WTC11 (cell line): ENCODE measurements at regions not wholly inside any gene's neighbourhood (a gene's known extent, or its start where the extent isn't known, plus 50 kb on each side); places are given as distances from the start of the nearest gene placed in this dataset.

ENCODE experiments used
- ATAC-seq: fragments of 200-7000 bp; cut with Tn5 transposase; 2 replicates; pipeline ENCODE4 v1.10.0; 2021; ENCODE audit warnings: mild to moderate bottlenecking, moderate library complexity
- CTCF ChIA-PET: fragments of 300-600 bp; sonication (Branson Sonifier 250); formaldehyde crosslinking; loops from one replicate; lab custom pipeline; 2021; ENCODE audit warnings: antibody characterized with exemption; lab: Charles Lee
- POLR2A ChIA-PET: fragments of 350-600 bp; sonication (Branson Sonifier 250); formaldehyde crosslinking; loops from one replicate; lab custom pipeline; 2021; ENCODE audit warnings: antibody characterized with exemption; lab: Charles Lee
- DNase-seq: peaks from one replicate; pipeline ENCODE4 v3.0.0; 2021; ENCODE audit warnings: low spot score
- H3K27ac Mint-ChIP-seq: 2 replicates; pipeline ENCODE4 v1.8.0; 2021; ENCODE audit warnings: mixed read lengths
- H3K27me3 Mint-ChIP-seq: 2 replicates; pipeline ENCODE4 v1.8.0; 2021; ENCODE audit warnings: low read depth, mild to moderate bottlenecking, moderate library complexity, mixed read lengths
- H3K36me3 Mint-ChIP-seq: 2 replicates; pipeline ENCODE4 v1.8.0; 2021; ENCODE audit warnings: mixed read lengths
- H3K4me1 Mint-ChIP-seq: 2 replicates; pipeline ENCODE4 v1.8.0; 2022; ENCODE audit warnings: mixed read lengths
- H3K4me3 Mint-ChIP-seq: 2 replicates; pipeline ENCODE4 v1.8.0; 2021; ENCODE audit warnings: mild to moderate bottlenecking, moderate library complexity, mixed read lengths
- H3K9me3 Mint-ChIP-seq: 2 replicates; pipeline ENCODE4 v1.8.0; 2021; ENCODE audit warnings: mixed read lengths
- AR ChIP-seq: fragments of 250-450 bp; sonication (Bioruptor Pico); IDR thresholded peaks from 2 replicates; pipeline ENCODE4 v1.9.0; 2021; ENCODE audit warnings: mild to moderate bottlenecking
- CBFB ChIP-seq: sonication (generic); formaldehyde crosslinking; IDR thresholded peaks from 2 replicates; pipeline ENCODE4 v1.8.1; 2022; ENCODE audit warnings: mild to moderate bottlenecking, low read depth, missing genetic modification reagents
- E2F1 ChIP-seq: sonication (generic); formaldehyde crosslinking; IDR thresholded peaks from 2 replicates; pipeline ENCODE4 v1.8.0; 2022; ENCODE audit warnings: mild to moderate bottlenecking, missing genetic modification reagents
- ESRRA ChIP-seq: sonication (generic); formaldehyde crosslinking; IDR thresholded peaks from 2 replicates; pipeline ENCODE4 v1.8.1; 2022; ENCODE audit warnings: mild to moderate bottlenecking, missing genetic modification reagents, borderline replicate concordance
- ETV6 ChIP-seq: sonication (generic); formaldehyde crosslinking; IDR thresholded peaks from 2 replicates; pipeline ENCODE4 v1.8.1; 2022; ENCODE audit warnings: mild to moderate bottlenecking, missing genetic modification reagents
- GTF2I ChIP-seq: fragments of 250-450 bp; sonication (Bioruptor Pico); conservative IDR thresholded peaks from 2 replicates; pipeline ENCODE4 v1.4.0; 2021; ENCODE audit warnings: mild to moderate bottlenecking
- HMGA2 ChIP-seq: fragments of 250-450 bp; sonication (Bioruptor Pico); IDR thresholded peaks from 2 replicates; pipeline ENCODE4 v1.4.0; 2021; ENCODE audit warnings: mild to moderate bottlenecking, moderate library complexity
- HMGXB4 ChIP-seq: sonication (generic); formaldehyde crosslinking; IDR thresholded peaks from 2 replicates; pipeline ENCODE4 v1.8.1; 2023; ENCODE audit warnings: mild to moderate bottlenecking, moderate library complexity, missing genetic modification reagents
- MXD4 ChIP-seq: fragments of 250-450 bp; sonication (Bioruptor Pico); IDR thresholded peaks from 2 replicates; pipeline ENCODE4 v1.8.0; 2021; ENCODE audit warnings: mild to moderate bottlenecking, moderate library complexity, borderline replicate concordance
- SMAD3 ChIP-seq: sonication (generic); formaldehyde crosslinking; IDR thresholded peaks from 2 replicates; pipeline ENCODE4 v1.8.0; 2022; ENCODE audit warnings: missing genetic modification reagents, mild to moderate bottlenecking, borderline replicate concordance
- ZNF532 ChIP-seq: fragments of 250-450 bp; sonication (Bioruptor Pico); IDR thresholded peaks from 2 replicates; pipeline ENCODE4 v1.9.0; 2021; ENCODE audit warnings: mild to moderate bottlenecking, borderline replicate concordance
- TF ChIP-seq, protein P1 (sequence below): fragments of 250-450 bp; sonication (Bioruptor Pico); IDR thresholded peaks from 2 replicates; pipeline ENCODE4 v2.1.2; 2022; ENCODE audit warnings: mild to moderate bottlenecking, moderate library complexity
- TF ChIP-seq, protein P2 (sequence below): sonication (generic); formaldehyde crosslinking; IDR thresholded peaks from 2 replicates; pipeline ENCODE4 v1.8.1; 2022; ENCODE audit warnings: low read depth, missing genetic modification reagents, borderline replicate concordance
- TF ChIP-seq, protein P3 (sequence below): sonication (generic); formaldehyde crosslinking; IDR thresholded peaks from 2 replicates; pipeline ENCODE4 v1.8.0; 2022; ENCODE audit warnings: mild to moderate bottlenecking, missing genetic modification reagents
- TF ChIP-seq, protein P4 (sequence below): sonication (generic); formaldehyde crosslinking; IDR thresholded peaks from 2 replicates; pipeline ENCODE4 v1.8.0; 2022; ENCODE audit warnings: mild to moderate bottlenecking, missing genetic modification reagents
- TF ChIP-seq, protein P5 (sequence below): fragments of 250-450 bp; sonication (Bioruptor Pico); IDR thresholded peaks from 2 replicates; pipeline ENCODE4 v1.9.0; 2021; ENCODE audit warnings: moderate library complexity, mild to moderate bottlenecking, inconsistent platforms, borderline replicate concordance

DNA sequence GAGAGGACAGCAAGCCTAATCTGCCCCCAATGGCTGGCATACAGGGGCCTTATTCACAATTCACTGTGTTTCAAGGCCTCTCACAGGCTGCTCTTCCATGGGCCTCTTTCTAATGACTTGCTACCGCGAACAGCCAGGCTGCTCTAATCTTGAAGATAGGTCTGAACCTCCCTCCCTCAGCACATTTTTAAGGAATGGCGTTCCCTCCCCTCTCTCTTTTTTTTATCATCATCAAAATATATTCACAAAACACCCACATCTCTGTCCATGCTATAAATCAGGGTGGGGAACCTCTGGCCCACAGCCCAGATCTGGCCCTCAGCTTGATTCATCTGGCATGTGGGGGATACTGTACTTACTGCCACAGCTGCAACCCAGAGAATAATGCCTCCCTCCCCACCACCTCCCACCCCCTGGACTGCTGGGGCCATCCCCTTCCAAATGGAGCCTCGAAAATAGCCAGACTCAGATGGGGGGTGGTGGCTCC lies 62.5 kb downstream of the PABIR2 start:
- Mint-ChIP-seq H3K4me1 (peaks cover 42% of the 10 kb centered on the region), H3K27ac (no peak overlapping the region), H3K4me3 (no peak overlapping the region), H3K36me3 (no peaks in the 10 kb centered on the region), H3K9me3 (no peaks in the 10 kb centered on the region), H3K27me3 (no peaks in the 10 kb centered on the region)
- DNase-seq (no peak), ATAC-seq (peak; percentile 24; the same call in 1 of the 2 replicates)
- no peak for TF ChIP-seq HMGXB4 (CRISPR knock-in tag)
- no peak for TF ChIP-seq AR (CRISPR knock-in tag)
- no peak for TF ChIP-seq ESRRA
- no peak for TF ChIP-seq GTF2I (CRISPR knock-in tag)
- no peak for TF ChIP-seq MXD4 (CRISPR knock-in tag)
- TF ChIP-seq E2F1, result no peak
- no peak for TF ChIP-seq SMAD3 (CRISPR knock-in tag)
- TF ChIP-seq, protein P1, sequence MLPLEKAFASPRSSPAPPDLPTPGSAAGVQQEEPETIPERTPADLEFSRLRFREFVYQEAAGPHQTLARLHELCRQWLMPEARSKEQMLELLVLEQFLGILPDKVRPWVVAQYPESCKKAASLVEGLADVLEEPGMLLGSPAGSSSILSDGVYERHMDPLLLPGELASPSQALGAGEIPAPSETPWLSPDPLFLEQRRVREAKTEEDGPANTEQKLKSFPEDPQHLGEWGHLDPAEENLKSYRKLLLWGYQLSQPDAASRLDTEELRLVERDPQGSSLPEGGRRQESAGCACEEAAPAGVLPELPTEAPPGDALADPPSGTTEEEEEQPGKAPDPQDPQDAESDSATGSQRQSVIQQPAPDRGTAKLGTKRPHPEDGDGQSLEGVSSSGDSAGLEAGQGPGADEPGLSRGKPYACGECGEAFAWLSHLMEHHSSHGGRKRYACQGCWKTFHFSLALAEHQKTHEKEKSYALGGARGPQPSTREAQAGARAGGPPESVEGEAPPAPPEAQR (CRISPR knock-in tag), result no peak
- no peak for TF ChIP-seq HMGA2 (CRISPR knock-in tag)
- POLR2A ChIA-PET, result no interaction called here
- CTCF ChIA-PET, result interaction anchor here (1.3 kb wide), 1 partner anchor 29 kb away, joined by 3 read pairs; no protein-coding TSS in a partner anchor

DNA sequence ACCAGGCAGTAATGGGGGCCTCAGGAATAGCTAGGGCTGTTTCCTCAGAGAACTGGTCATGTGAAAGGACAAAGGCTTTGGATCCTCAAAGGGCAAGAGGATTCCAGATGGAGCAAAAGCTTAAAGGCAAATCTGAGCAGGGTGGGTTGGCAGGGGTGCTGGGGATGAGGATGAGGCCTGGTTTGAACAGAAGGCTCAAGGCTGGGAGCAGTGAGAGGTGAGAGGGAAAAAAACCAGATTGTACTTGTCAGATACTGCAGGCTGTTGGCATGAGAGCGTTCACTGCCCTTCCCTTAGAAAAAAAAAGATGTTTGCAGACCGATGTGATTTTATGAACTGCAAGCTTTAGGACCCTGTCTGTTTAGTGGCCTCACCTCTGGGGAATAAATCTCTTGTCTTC lies 63.4 kb downstream of the PABIR2 start:
- H3K27me3 Mint-ChIP-seq, result no peaks in the 10 kb centered on the region
- H3K4me3 Mint-ChIP-seq, result no peak overlapping the region
- DNase-seq (no peak), ATAC-seq (no peak)
- POLR2A ChIA-PET, result no interaction called here
- H3K4me1 Mint-ChIP-seq, result peaks cover 36% of the 10 kb centered on the region
- H3K36me3 Mint-ChIP-seq, result no peaks in the 10 kb centered on the region
- no peaks in the 10 kb centered on the region for H3K9me3 Mint-ChIP-seq
- CTCF ChIA-PET, result interaction anchor here (1.3 kb wide), 1 partner anchor 30 kb away, joined by 3 read pairs; no protein-coding TSS in a partner anchor
- H3K27ac Mint-ChIP-seq, result no peak overlapping the region
- TF ChIP-seq CBFB (no peak), ZNF532 (CRISPR knock-in tag) (no peak), ETV6 (CRISPR knock-in tag) (no peak)
- TF ChIP-seq, protein P2, sequence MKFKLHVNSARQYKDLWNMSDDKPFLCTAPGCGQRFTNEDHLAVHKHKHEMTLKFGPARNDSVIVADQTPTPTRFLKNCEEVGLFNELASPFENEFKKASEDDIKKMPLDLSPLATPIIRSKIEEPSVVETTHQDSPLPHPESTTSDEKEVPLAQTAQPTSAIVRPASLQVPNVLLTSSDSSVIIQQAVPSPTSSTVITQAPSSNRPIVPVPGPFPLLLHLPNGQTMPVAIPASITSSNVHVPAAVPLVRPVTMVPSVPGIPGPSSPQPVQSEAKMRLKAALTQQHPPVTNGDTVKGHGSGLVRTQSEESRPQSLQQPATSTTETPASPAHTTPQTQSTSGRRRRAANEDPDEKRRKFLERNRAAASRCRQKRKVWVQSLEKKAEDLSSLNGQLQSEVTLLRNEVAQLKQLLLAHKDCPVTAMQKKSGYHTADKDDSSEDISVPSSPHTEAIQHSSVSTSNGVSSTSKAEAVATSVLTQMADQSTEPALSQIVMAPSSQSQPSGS (CRISPR knock-in tag), result no peak
- TF ChIP-seq, protein P3, sequence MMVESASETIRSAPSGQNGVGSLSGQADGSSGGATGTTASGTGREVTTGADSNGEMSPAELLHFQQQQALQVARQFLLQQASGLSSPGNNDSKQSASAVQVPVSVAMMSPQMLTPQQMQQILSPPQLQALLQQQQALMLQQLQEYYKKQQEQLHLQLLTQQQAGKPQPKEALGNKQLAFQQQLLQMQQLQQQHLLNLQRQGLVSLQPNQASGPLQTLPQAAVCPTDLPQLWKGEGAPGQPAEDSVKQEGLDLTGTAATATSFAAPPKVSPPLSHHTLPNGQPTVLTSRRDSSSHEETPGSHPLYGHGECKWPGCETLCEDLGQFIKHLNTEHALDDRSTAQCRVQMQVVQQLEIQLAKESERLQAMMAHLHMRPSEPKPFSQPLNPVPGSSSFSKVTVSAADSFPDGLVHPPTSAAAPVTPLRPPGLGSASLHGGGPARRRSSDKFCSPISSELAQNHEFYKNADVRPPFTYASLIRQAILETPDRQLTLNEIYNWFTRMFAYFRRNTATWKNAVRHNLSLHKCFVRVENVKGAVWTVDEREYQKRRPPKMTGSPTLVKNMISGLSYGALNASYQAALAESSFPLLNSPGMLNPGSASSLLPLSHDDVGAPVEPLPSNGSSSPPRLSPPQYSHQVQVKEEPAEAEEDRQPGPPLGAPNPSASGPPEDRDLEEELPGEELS (CRISPR knock-in tag), result no peak
- TF ChIP-seq, protein P4, sequence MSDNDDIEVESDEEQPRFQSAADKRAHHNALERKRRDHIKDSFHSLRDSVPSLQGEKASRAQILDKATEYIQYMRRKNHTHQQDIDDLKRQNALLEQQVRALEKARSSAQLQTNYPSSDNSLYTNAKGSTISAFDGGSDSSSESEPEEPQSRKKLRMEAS, result no peak
- TF ChIP-seq, protein P5, sequence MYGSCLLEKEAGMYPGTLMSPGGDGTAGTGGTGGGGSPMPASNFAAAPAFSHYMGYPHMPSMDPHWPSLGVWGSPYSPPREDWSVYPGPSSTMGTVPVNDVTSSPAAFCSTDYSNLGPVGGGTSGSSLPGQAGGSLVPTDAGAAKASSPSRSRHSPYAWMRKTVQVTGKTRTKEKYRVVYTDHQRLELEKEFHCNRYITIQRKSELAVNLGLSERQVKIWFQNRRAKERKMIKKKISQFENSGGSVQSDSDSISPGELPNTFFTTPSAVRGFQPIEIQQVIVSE (CRISPR knock-in tag), result no peak
